MM.1S (cell line): ENCODE measurements at regions not wholly inside any gene's neighbourhood (a gene's known extent, or its start where the extent isn't known, plus 50 kb on each side); places are given as distances from the start of the nearest gene placed in this dataset.
A peak's percentile ranks its signal among the peaks of the same experiment; 100 is the strongest.

Experiments
- DNase-seq: peaks from one replicate; pipeline ENCODE4 v3.0.0-alpha.2; 2015
- H2AFZ ChIP-seq: fragments of 300-600 bp; sonication (generic); 2 replicates; pipeline ENCODE4 v1.6.0; 2016; ENCODE audit warnings: antibody characterized with exemption, low read length
- H3F3A ChIP-seq: fragments of 300-600 bp; sonication (generic); 2 replicates; pipeline ENCODE4 v1.6.1; 2016; ENCODE audit warnings: mild to moderate bottlenecking, antibody characterized with exemption, low read length, moderate library complexity, mixed read lengths; ENCODE audit not compliant: insufficient read depth
- H3K27ac ChIP-seq: fragments of 300-600 bp; sonication (generic); 2 replicates; pipeline ENCODE4 v1.5.1; 2016; ENCODE audit warnings: mild to moderate bottlenecking, low read length
- H3K27me3 ChIP-seq: fragments of 300-600 bp; sonication (generic); replicated peaks from 2 replicates; pipeline ENCODE4 v1.6.0; 2016; ENCODE audit warnings: low read length; ENCODE audit not compliant: insufficient read depth
- H3K36me3 ChIP-seq: fragments of 300-600 bp; sonication (generic); replicated peaks from 2 replicates; pipeline ENCODE4 v1.6.1; 2016; ENCODE audit warnings: mild to moderate bottlenecking, low read length, mixed read lengths; ENCODE audit not compliant: insufficient read depth
- H3K4me1 ChIP-seq: fragments of 300-600 bp; sonication (generic); 2 replicates; pipeline ENCODE4 v1.6.1; 2016; ENCODE audit warnings: low read length, mixed read lengths
- H3K4me2 ChIP-seq: fragments of 300-600 bp; sonication (generic); 2 replicates; pipeline ENCODE4 v1.6.0; 2016; ENCODE audit warnings: low read depth, low read length
- H3K4me3 ChIP-seq: fragments of 300-600 bp; sonication (generic); 2 replicates; pipeline ENCODE4 v1.5.1; 2016; ENCODE audit warnings: low read length, mixed read lengths
- H3K79me2 ChIP-seq: fragments of 300-600 bp; sonication (generic); 2 replicates; pipeline ENCODE4 v1.6.1; 2016; ENCODE audit warnings: mixed run types, low read length, mixed read lengths
- H3K9ac ChIP-seq: fragments of 300-600 bp; sonication (generic); 2 replicates; pipeline ENCODE4 v1.6.1; 2016; ENCODE audit warnings: low read length, mixed read lengths
- H3K9me2 ChIP-seq: fragments of 300-600 bp; sonication (generic); replicated peaks from 2 replicates; pipeline ENCODE4 v1.6.1; 2016; ENCODE audit warnings: mild to moderate bottlenecking, low read length, mixed read lengths; ENCODE audit not compliant: insufficient read depth
- H3K9me3 ChIP-seq: fragments of 300-600 bp; sonication (generic); replicated peaks from 2 replicates; pipeline ENCODE4 v1.6.1; 2016; ENCODE audit warnings: mild to moderate bottlenecking, low read length, mixed read lengths; ENCODE audit not compliant: insufficient read depth
- H4K20me1 ChIP-seq: fragments of 300-600 bp; sonication (generic); 2 replicates; pipeline ENCODE4 v1.6.1; 2016; ENCODE audit warnings: mild to moderate bottlenecking, low read length, moderate library complexity, mixed read lengths; ENCODE audit not compliant: insufficient read depth
- EZH2 ChIP-seq: fragments of 300-600 bp; sonication (generic); optimal IDR thresholded peaks from 2 replicates; pipeline ENCODE3; 2017; ENCODE audit warnings: low read depth, mild to moderate bottlenecking, antibody characterized with exemption, low read length, mixed read lengths
- EZH2phosphoT487 ChIP-seq: fragments of 300-600 bp; sonication (generic); IDR thresholded peaks from 2 replicates; pipeline ENCODE4 v1.6.1; 2018; ENCODE audit warnings: antibody characterized with exemption, low read length
- TF ChIP-seq, protein P1 (sequence below): fragments of 300-600 bp; sonication (generic); IDR thresholded peaks from 2 replicates; pipeline ENCODE4 v1.5.1; 2016; ENCODE audit warnings: antibody characterized with exemption, low read length, mixed read lengths

DNA sequence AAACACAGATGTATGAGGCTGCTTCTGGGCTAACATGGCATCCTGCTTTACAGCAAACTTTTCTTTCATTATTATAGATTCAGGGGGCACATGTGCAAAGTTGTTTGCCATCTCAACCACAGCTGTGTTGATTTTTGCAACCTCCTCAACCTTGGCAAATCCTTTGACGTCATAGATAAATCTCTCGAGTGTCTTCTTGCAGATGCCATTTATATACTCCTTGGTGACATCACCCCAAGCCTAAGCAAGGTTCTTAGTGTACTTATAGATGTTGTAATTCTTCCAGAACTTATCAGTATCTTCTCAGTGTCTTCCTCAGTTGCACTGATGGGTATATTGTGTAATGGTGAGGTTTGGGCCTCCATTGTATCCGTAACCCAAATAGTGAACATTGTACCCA lies 135.4 kb upstream of the RPH3A start:
- Histone ChIP-seq H3K4me3 (no peak overlapping the region), H3K9ac (no peak overlapping the region), H3K27me3 (no peaks in the 10 kb centered on the region), H4K20me1 (no peaks in the 10 kb centered on the region), H3F3A (no peaks in the 10 kb centered on the region), H3K9me2 (no peaks in the 10 kb centered on the region), H3K36me3 (no peaks in the 10 kb centered on the region), H2AFZ (no peak overlapping the region), H3K79me2 (no peaks in the 10 kb centered on the region), H3K4me2 (no peak overlapping the region), H3K9me3 (no peaks in the 10 kb centered on the region), H3K27ac (no peak overlapping the region), H3K4me1 (no peaks in the 10 kb centered on the region)
- TF ChIP-seq EZH2 (no peak), EZH2phosphoT487 (no peak)
- TF ChIP-seq, protein P1, sequence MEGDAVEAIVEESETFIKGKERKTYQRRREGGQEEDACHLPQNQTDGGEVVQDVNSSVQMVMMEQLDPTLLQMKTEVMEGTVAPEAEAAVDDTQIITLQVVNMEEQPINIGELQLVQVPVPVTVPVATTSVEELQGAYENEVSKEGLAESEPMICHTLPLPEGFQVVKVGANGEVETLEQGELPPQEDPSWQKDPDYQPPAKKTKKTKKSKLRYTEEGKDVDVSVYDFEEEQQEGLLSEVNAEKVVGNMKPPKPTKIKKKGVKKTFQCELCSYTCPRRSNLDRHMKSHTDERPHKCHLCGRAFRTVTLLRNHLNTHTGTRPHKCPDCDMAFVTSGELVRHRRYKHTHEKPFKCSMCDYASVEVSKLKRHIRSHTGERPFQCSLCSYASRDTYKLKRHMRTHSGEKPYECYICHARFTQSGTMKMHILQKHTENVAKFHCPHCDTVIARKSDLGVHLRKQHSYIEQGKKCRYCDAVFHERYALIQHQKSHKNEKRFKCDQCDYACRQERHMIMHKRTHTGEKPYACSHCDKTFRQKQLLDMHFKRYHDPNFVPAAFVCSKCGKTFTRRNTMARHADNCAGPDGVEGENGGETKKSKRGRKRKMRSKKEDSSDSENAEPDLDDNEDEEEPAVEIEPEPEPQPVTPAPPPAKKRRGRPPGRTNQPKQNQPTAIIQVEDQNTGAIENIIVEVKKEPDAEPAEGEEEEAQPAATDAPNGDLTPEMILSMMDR, result no peak
- DNase-seq, result no peak

- DNase-seq, result peak; percentile 5
- H4K20me1 ChIP-seq, result no peaks in the 10 kb centered on the region
- no peaks in the 10 kb centered on the region for H3K4me1 ChIP-seq
- no peaks in the 10 kb centered on the region for H3K27me3 ChIP-seq
- H3K36me3 ChIP-seq, result no peaks in the 10 kb centered on the region
- TF ChIP-seq EZH2phosphoT487, result no peak
- TF ChIP-seq, protein P1, result no peak
- no peak for TF ChIP-seq EZH2
- H3F3A ChIP-seq, result no peaks in the 10 kb centered on the region
- no peak overlapping the region for H3K9ac ChIP-seq
- no peaks in the 10 kb centered on the region for H3K9me3 ChIP-seq
- H3K79me2 ChIP-seq, result no peaks in the 10 kb centered on the region
- H3K4me2 ChIP-seq, result no peak overlapping the region
- no peak overlapping the region for H3K4me3 ChIP-seq
- H3K27ac ChIP-seq, result no peak overlapping the region
- no peaks in the 10 kb centered on the region for H3K9me2 ChIP-seq
- no peak overlapping the region for H2AFZ ChIP-seq
These were observed 127.0 kb upstream of the RPH3A start for GRCh38 chr12:112664569-112664968.

- H3K27me3 ChIP-seq, result no peaks in the 10 kb centered on the region
- no peaks in the 10 kb centered on the region for H3K36me3 ChIP-seq
- peak; percentile 7 for DNase-seq
- H3K79me2 ChIP-seq, result no peaks in the 10 kb centered on the region
- TF ChIP-seq EZH2phosphoT487 (no peak), EZH2 (no peak)
- TF ChIP-seq, protein P1, result no peak
- H3K9ac ChIP-seq, result no peak overlapping the region
- H3K9me3 ChIP-seq, result no peaks in the 10 kb centered on the region
- no peak overlapping the region for H3K4me2 ChIP-seq
- no peak overlapping the region for H3K27ac ChIP-seq
- no peaks in the 10 kb centered on the region for H3K9me2 ChIP-seq
- H3K4me1 ChIP-seq, result no peaks in the 10 kb centered on the region
- H4K20me1 ChIP-seq, result no peaks in the 10 kb centered on the region
- no peaks in the 10 kb centered on the region for H3F3A ChIP-seq
- no peak overlapping the region for H3K4me3 ChIP-seq
- H2AFZ ChIP-seq, result no peak overlapping the region
These were observed 125.6 kb upstream of the RPH3A start for GRCh38 chr12:112665958-112666357.
